Large intestine (tissue), 3 donors: ENCODE measurements at regions not wholly inside any gene's neighbourhood (a gene's known extent, or its start where the extent isn't known, plus 50 kb on each side); places are given as distances from the start of the nearest gene placed in this dataset.

Experiments
- DNase-seq, 2 donors: peaks; one replicate each; pipeline versions ENCODE4 v3.0.0 to v3.0.0-alpha.2; 2013
- H3K27ac ChIP-seq: one replicate; pipeline ENCODE4 v1.5.1; 2013; ENCODE audit warnings: low read length
- H3K27me3 ChIP-seq: 2 replicates; pipeline ENCODE4 v1.6.1; 2013; ENCODE audit warnings: low read length; ENCODE audit not compliant: control insufficient read depth, insufficient read depth
- H3K36me3 ChIP-seq: 2 replicates; pipeline ENCODE4 v1.6.1; 2013; ENCODE audit warnings: low read length; ENCODE audit not compliant: control insufficient read depth, insufficient read depth
- H3K4me1 ChIP-seq: one replicate; pipeline ENCODE4 v1.6.1; 2013; ENCODE audit warnings: low read length; ENCODE audit not compliant: control insufficient read depth, insufficient read depth
- H3K4me3 ChIP-seq: one replicate; pipeline ENCODE4 v1.5.1; 2013; ENCODE audit warnings: low read length
- H3K9me3 ChIP-seq: one replicate; pipeline ENCODE4 v1.6.1; 2013; ENCODE audit warnings: mild to moderate bottlenecking, low read depth, low read length, moderate library complexity; ENCODE audit not compliant: control insufficient read depth
- WGBS: methylation state at CpG from one replicate; pipeline ENCODE4 v1.1.5; 2013; ENCODE audit warnings: low lambda C conversion rate; ENCODE audit not compliant: insufficient coverage; 5-methylcytosine and 5-hydroxymethylcytosine counted together

- WGBS, result 100% methylated on average over 1 of the region's 1 CpG
- no peaks in the 10 kb centered on the region for H3K4me1 ChIP-seq
- DNase-seq, result no peak
- no peaks in the 10 kb centered on the region for H3K9me3 ChIP-seq
- no peak overlapping the region for H3K4me3 ChIP-seq
- H3K27me3 ChIP-seq, result no peaks in the 10 kb centered on the region
- no peak overlapping the region for H3K27ac ChIP-seq
- H3K36me3 ChIP-seq, result no peaks in the 10 kb centered on the region
These were observed 585.2 kb upstream of the C9orf72 start for GRCh38 chr9:28158451-28158850.

GRCh38 chr9:28163619-28164018 is 590.3 kb upstream of the C9orf72 start:
- Histone ChIP-seq H3K4me3 (no peak overlapping the region), H3K4me1 (peaks cover 3% of the 10 kb centered on the region), H3K27ac (no peak overlapping the region), H3K27me3 (no peaks in the 10 kb centered on the region), H3K36me3 (no peaks in the 10 kb centered on the region), H3K9me3 (no peaks in the 10 kb centered on the region)
- no peak for DNase-seq
- no CpG with 5 or more reads among the region's 3 CpGs for WGBS

GRCh38 chr9:28166179-28166578 is 592.9 kb upstream of the C9orf72 start:
- no CpG with 5 or more reads among the region's 2 CpGs for WGBS
- no peaks in the 10 kb centered on the region for H3K27me3 ChIP-seq
- H3K4me1 ChIP-seq, result peaks cover 3% of the 10 kb centered on the region
- H3K27ac ChIP-seq, result no peak overlapping the region
- no peaks in the 10 kb centered on the region for H3K36me3 ChIP-seq
- H3K4me3 ChIP-seq, result no peak overlapping the region
- no peak for DNase-seq
- no peaks in the 10 kb centered on the region for H3K9me3 ChIP-seq

DNA sequence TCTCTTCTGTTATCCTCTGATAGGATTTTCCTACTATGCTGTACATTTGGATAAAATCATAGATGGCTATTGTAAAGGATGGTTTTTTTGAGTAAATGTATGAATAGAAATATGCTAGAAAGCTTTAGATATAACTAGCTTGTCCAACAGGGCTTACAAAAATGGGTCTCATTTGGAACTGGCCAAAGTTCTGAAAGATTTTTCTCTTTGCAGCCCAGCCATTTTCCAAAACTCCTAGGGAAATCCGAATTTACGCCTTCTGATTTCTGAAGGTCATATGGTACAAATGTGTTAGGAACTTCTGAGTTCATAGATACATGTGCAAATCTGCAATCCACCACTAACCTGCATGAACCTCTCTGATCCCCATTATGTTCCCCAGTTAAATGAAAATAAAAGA is 603.9 kb upstream of the C9orf72 start:
- H3K27me3 ChIP-seq, result no peaks in the 10 kb centered on the region
- no peak overlapping the region for H3K27ac ChIP-seq
- WGBS, result 82% methylated on average over 2 of the region's 2 CpGs
- no peaks in the 10 kb centered on the region for H3K4me1 ChIP-seq
- no peaks in the 10 kb centered on the region for H3K9me3 ChIP-seq
- no peaks in the 10 kb centered on the region for H3K36me3 ChIP-seq
- no peak for DNase-seq
- H3K4me3 ChIP-seq, result no peak overlapping the region

GRCh38 chr9:28177925-28178324 is 604.6 kb upstream of the C9orf72 start:
- Histone ChIP-seq H3K27ac (no peak overlapping the region), H3K9me3 (no peaks in the 10 kb centered on the region), H3K36me3 (no peaks in the 10 kb centered on the region), H3K27me3 (no peaks in the 10 kb centered on the region), H3K4me1 (no peaks in the 10 kb centered on the region), H3K4me3 (no peak overlapping the region)
- no peak for DNase-seq
- WGBS, result 93% methylated on average over 3 of the region's 4 CpGs

DNA sequence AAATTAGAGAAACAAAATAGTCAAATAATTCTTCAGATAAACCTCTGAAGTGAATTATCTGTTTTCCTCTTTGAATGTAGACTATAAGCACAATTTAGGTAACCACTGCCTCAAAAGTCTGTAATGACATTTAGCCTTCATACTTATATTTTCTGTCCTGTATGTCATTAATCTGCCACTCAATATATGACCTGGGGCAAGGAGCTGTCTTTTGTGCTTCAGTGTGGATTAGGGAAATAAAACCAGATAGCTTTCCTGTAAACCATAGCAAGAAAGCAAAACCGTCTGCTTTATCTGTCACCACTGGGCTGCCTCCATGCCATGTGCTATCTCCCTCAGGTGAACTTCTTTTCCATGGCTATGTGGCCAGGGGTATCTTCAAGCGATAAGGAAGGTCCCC is 606.6 kb upstream of the C9orf72 start:
- H3K27me3 ChIP-seq, result no peaks in the 10 kb centered on the region
- no CpG with 5 or more reads among the region's 2 CpGs for WGBS

DNA sequence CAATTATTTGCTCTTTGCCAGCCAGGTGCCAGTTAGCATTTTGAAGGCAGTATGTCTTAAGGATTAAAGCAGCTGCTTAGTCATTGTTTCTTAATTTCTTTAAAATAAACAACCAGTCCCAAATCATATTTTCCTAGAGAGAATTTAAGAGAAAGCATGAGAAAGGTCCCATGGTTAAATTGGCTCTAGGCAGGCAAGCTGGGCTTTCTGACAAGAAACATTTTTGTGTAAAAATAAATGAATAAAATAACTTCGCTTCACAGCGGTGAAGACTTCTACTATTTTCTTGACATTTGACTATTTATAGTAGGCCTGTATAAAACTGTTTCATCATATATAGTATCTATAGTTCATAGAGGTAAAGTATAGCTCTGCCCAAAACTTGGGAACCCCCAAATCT is 617.7 kb upstream of the C9orf72 start:
- no peak for DNase-seq
- no peaks in the 10 kb centered on the region for H3K36me3 ChIP-seq
- no peaks in the 10 kb centered on the region for H3K27me3 ChIP-seq
- H3K4me3 ChIP-seq, result no peak overlapping the region
- 100% methylated on average over 2 of the region's 2 CpGs for WGBS
- no peaks in the 10 kb centered on the region for H3K4me1 ChIP-seq
- H3K27ac ChIP-seq, result no peak overlapping the region
- peaks cover 4% of the 10 kb centered on the region for H3K9me3 ChIP-seq

More for the DNA sequence above, 606.6 kb upstream of the C9orf72 start:
- H3K4me1 ChIP-seq, result no peaks in the 10 kb centered on the region
- no peak overlapping the region for H3K27ac ChIP-seq
- no peaks in the 10 kb centered on the region for H3K9me3 ChIP-seq
- H3K4me3 ChIP-seq, result no peak overlapping the region
- no peak for DNase-seq
- H3K36me3 ChIP-seq, result no peaks in the 10 kb centered on the region

DNA sequence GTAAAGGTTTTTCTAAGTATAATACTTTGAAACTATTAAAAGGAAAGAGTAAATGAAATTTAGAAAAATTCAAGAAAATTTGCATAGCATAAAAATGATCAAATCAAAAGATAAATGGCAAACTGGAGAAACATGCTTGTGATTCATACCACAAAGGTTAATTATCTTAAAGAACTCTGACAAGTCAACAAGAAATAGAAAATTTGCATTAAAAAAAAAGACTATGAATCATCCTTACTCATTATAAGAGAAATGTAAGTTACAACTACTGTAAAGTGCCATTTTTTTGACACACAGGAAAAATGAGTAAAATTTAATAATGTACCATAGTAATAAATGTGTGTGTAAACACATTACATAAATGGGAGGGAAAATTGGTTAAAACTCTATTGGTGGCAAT is 624.4 kb upstream of the C9orf72 start:
- Histone ChIP-seq H3K4me3 (no peak overlapping the region), H3K9me3 (no peaks in the 10 kb centered on the region), H3K4me1 (no peaks in the 10 kb centered on the region), H3K27me3 (no peaks in the 10 kb centered on the region), H3K27ac (no peak overlapping the region), H3K36me3 (no peaks in the 10 kb centered on the region)
- no peak for DNase-seq

DNA sequence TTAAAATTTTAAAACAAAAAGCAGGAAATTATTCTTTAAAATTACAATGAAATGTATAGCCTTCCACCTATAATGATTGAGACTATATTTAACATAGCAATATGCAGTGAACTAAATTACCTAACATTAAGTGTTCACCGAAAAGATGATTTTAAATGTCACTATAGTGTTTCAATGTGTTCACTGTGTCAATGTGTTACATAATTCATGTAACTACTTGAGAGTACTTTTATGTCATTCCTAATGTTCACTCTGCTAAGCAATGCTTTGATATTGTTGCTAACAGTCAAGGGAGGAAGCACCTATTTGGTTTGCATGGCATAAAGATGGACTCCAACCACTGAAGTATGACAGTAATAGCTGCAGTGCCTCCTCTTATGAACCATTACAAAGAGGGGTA is 629.8 kb upstream of the C9orf72 start:
- Histone ChIP-seq H3K27me3 (no peaks in the 10 kb centered on the region), H3K27ac (no peak overlapping the region), H3K36me3 (no peaks in the 10 kb centered on the region), H3K4me3 (no peak overlapping the region), H3K4me1 (no peaks in the 10 kb centered on the region), H3K9me3 (no peaks in the 10 kb centered on the region)
- no peak for DNase-seq
- 80% methylated on average over 1 of the region's 1 CpG for WGBS

DNA sequence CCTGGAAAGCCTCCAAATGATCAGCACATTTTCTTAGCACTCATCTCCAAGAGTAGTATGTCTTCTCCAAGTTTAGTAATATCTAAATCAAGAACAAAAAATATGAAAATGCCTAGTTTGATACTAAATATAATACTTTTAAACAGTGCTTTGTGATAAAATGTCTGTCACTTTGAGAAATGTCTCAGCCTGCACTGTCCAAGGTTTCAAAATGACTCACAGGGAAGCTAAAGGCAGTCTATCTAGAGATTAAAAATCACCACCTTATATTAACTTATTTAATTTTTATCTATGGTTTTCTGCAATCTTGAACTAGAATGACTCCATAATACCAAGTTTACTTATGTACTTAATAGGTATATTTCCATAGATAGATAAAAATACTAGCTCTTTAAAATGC is 633.0 kb upstream of the C9orf72 start:
- H3K4me1 ChIP-seq, result no peaks in the 10 kb centered on the region
- DNase-seq, result no peak
- H3K9me3 ChIP-seq, result no peaks in the 10 kb centered on the region
- no peaks in the 10 kb centered on the region for H3K36me3 ChIP-seq
- H3K4me3 ChIP-seq, result no peak overlapping the region
- no peaks in the 10 kb centered on the region for H3K27me3 ChIP-seq
- H3K27ac ChIP-seq, result no peak overlapping the region

DNA sequence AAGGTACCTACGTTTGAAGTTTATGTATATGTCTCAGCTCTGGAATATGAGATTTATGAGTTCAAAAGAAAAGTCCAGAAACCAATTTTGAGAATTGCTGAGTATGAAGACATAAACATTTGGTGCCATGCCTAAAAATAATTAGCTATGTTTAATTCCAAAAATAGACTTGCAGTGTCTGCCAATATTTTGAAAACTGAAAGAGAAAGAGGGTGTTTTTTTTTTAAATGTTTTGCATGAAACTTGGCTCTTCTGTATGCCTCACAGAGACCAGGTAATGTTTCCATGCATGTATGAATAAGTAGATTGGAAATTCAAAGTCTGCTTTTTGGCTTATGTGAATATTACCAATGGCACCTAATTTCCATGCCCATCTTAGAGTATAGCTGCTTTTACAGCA is 634.4 kb upstream of the C9orf72 start:
- Histone ChIP-seq H3K9me3 (no peaks in the 10 kb centered on the region), H3K27ac (no peak overlapping the region), H3K36me3 (no peaks in the 10 kb centered on the region), H3K27me3 (no peaks in the 10 kb centered on the region), H3K4me3 (no peak overlapping the region), H3K4me1 (no peaks in the 10 kb centered on the region)
- WGBS, result no CpG with 5 or more reads among the region's 1 CpG
- no peak for DNase-seq
